BJ (cell line): ENCODE measurements at regions not wholly inside any gene's neighbourhood (a gene's known extent, or its start where the extent isn't known, plus 50 kb on each side); places are given as distances from the start of the nearest gene placed in this dataset.

Source experiments
- CTCF ChIA-PET: fragments of 350-600 bp; formaldehyde crosslinking; extraction: SDS; loops from one replicate; lab custom pipeline; 2021; ENCODE audit warnings: antibody characterized with exemption, inconsistent platforms; lab: Yijun Ruan, JAX
- POLR2A ChIA-PET: fragments of 300-600 bp; sonication (Branson Sonifier 250); formaldehyde crosslinking; extraction: SDS; loops from one replicate; lab custom pipeline; 2021; ENCODE audit warnings: antibody characterized with exemption; lab: Charles Lee
- DNase-seq: peaks from one replicate; pipeline ENCODE4 v3.0.0-alpha.2; 2011; ENCODE audit warnings: low read depth
- H3K27me3 ChIP-seq: 2 replicates; pipeline ENCODE4 v1.6.0; 2011; ENCODE audit warnings: low read length; ENCODE audit not compliant: control insufficient read depth, insufficient read depth
- H3K36me3 ChIP-seq: 2 replicates; pipeline ENCODE4 v1.5.1; 2011; ENCODE audit warnings: low read length; ENCODE audit not compliant: control insufficient read depth, insufficient read depth
- H3K4me3 ChIP-seq: 2 replicates; pipeline ENCODE4 v1.5.1; 2011; ENCODE audit warnings: low read depth, mild to moderate bottlenecking, control low read depth, low read length
- CTCF ChIP-seq: IDR thresholded peaks from 2 replicates; pipeline ENCODE4 v1.5.1; 2011; ENCODE audit warnings: low read depth, mild to moderate bottlenecking, control low read depth, inconsistent platforms, low read length, moderate library complexity; ENCODE audit not compliant: insufficient read depth

- TF ChIP-seq CTCF, result no peak
- ChIA-PET CTCF (no interaction called here), POLR2A (no interaction called here)
- Histone ChIP-seq H3K36me3 (no peaks in the 10 kb centered on the region), H3K4me3 (no peak overlapping the region), H3K27me3 (no peaks in the 10 kb centered on the region; the same call in none of the 2 replicates)
- no peak for DNase-seq
Observed at GRCh38 chr6:88386167-88386566, 220.0 kb upstream of the CNR1 start.

DNA sequence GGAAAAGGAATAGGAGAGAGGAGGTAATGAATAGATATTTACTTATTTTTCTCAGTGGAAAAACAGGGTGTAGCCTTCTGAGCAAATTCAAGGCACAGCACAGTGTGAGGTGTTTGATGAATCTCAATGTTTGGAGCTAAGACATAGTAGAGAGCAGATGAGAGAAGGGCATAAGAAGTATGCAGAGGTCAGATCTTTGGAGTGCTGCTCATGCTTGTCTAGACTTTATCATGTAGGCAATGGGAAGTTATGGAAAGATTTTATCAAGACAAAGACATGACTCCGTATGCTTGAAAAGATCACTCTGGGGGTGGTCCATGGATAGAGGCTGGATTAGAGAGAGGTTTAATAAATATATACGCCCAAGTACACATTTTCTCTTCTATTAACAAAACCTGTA, 217.0 kb upstream of the CNR1 start:
- POLR2A ChIA-PET, result no interaction called here
- Histone ChIP-seq H3K36me3 (no peaks in the 10 kb centered on the region), H3K27me3 (no peaks in the 10 kb centered on the region; the same call in none of the 2 replicates), H3K4me3 (no peak overlapping the region)
- CTCF ChIA-PET, result no interaction called here
- no peak for TF ChIP-seq CTCF
- DNase-seq, result no peak

GRCh38 chr6:88381289-88381642, 215.1 kb upstream of the CNR1 start:
- Histone ChIP-seq H3K4me3 (no peak overlapping the region), H3K36me3 (no peaks in the 10 kb centered on the region), H3K27me3 (no peaks in the 10 kb centered on the region; the same call in none of the 2 replicates)
- ChIA-PET POLR2A (no interaction called here), CTCF (no interaction called here)
- TF ChIP-seq CTCF, result no peak
- DNase-seq, result no peak

DNA sequence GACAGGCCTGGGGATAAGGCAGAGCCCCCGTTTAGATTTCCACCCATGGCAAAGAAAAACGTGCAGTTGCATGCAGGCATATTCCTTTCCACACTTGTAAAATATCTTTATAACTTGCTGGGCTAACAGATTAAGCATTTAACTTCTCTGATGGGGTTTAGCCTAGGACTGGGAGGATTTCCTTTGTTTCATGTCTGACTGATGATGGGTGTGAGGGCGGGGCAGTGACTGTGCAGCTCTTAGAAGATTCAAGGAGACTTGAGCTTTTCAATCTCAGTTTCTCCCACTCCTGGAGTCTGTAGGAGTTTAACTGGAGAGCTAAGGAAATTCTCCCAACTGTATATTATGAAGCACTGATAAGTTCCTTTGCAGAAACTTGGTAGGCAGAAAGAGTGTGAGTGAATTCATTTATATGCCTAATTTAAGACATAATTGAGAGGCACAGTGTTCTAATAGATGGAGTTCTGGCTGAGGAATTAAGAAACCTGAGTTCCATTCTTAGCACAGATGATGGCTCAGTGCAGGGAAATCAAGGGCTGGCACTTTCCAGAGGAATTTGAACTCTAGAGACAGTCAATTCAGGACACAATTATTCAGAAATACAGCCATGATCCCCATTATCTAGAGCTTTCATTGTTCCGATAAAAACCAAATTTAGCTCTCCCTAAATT, 214.6 kb upstream of the CNR1 start:
- Histone ChIP-seq H3K27me3 (no peaks in the 10 kb centered on the region; the same call in none of the 2 replicates), H3K4me3 (no peak overlapping the region), H3K36me3 (no peaks in the 10 kb centered on the region)
- ChIA-PET CTCF (no interaction called here), POLR2A (no interaction called here)
- no peak for TF ChIP-seq CTCF
- DNase-seq, result no peak

GRCh38 chr6:88380083-88380482, 213.9 kb upstream of the CNR1 start:
- POLR2A ChIA-PET, result no interaction called here
- TF ChIP-seq CTCF, result no peak

More at GRCh38 chr6:88380083-88380482, 213.9 kb upstream of the CNR1 start:
- CTCF ChIA-PET, result no interaction called here
- Histone ChIP-seq H3K4me3 (no peak overlapping the region), H3K36me3 (no peaks in the 10 kb centered on the region), H3K27me3 (peaks cover 1% of the 10 kb centered on the region)
- DNase-seq, result no peak
